ENCODE measurements at regions not wholly inside any gene's neighbourhood (a gene's known extent, or its start where the extent isn't known, plus 50 kb on each side); places are given as distances from the start of the nearest gene placed in this dataset.
A peak's percentile ranks its signal among the peaks of the same experiment; 100 is the strongest.

- no peak overlapping the region for H3K9ac ChIP-seq (ENCODE audit: low read length)
These were observed 142.9 kb upstream of the NUDT7 start for GRCh38 chr16:77579351-77579891.

GRCh38 chr16:77581706-77582105 lies 140.6 kb upstream of the NUDT7 start:
- H3K9ac ChIP-seq (ENCODE audit: low read length): no peak overlapping the region
- no peak overlapping the region for H3K4me3 ChIP-seq (ENCODE audit: low read length)
- no peak for DNase-seq (ENCODE audit: low read depth)
- H3K9me3 ChIP-seq (ENCODE audit: control insufficient read depth, low read length): peaks cover 6% of the 10 kb centered on the region
- peaks cover 4% of the 10 kb centered on the region for H3K27me3 ChIP-seq (replicated peaks; ENCODE audit: control insufficient read depth, insufficient read depth, low read length)
- no peaks in the 10 kb centered on the region for H3K4me1 ChIP-seq (ENCODE audit: control insufficient read depth, insufficient read depth, low read length)
- no peaks in the 10 kb centered on the region for H3K36me3 ChIP-seq (ENCODE audit: control insufficient read depth, insufficient read depth, low read length, severe bottlenecking)

More at GRCh38 chr16:77579351-77579891, 142.9 kb upstream of the NUDT7 start:
- H3K36me3 ChIP-seq (ENCODE audit: control insufficient read depth, insufficient read depth, low read length, severe bottlenecking): no peaks in the 10 kb centered on the region
- peaks cover 7% of the 10 kb centered on the region for H3K9me3 ChIP-seq (ENCODE audit: control insufficient read depth, low read length)
- peaks cover 14% of the 10 kb centered on the region for H3K4me1 ChIP-seq (ENCODE audit: control insufficient read depth, insufficient read depth, low read length)
- H3K27me3 ChIP-seq (replicated peaks; ENCODE audit: control insufficient read depth, insufficient read depth, low read length): peaks cover 4% of the 10 kb centered on the region
- H3K4me3 ChIP-seq (ENCODE audit: low read length): no peak overlapping the region
- DNase-seq (ENCODE audit: low read depth): no peak

- H3K9ac ChIP-seq (ENCODE audit: low read length): no peak overlapping the region
- no peaks in the 10 kb centered on the region for H3K4me1 ChIP-seq (ENCODE audit: control insufficient read depth, insufficient read depth, low read length)
- peaks cover 8% of the 10 kb centered on the region for H3K27me3 ChIP-seq (replicated peaks; ENCODE audit: control insufficient read depth, insufficient read depth, low read length)
- peak; percentile 82 for DNase-seq (ENCODE audit: low read depth)
- H3K4me3 ChIP-seq (ENCODE audit: low read length): no peak overlapping the region
- no peaks in the 10 kb centered on the region for H3K9me3 ChIP-seq (ENCODE audit: control insufficient read depth, low read length)
- H3K36me3 ChIP-seq (ENCODE audit: control insufficient read depth, insufficient read depth, low read length, severe bottlenecking): no peaks in the 10 kb centered on the region
These were observed 138.0 kb upstream of the NUDT7 start for GRCh38 chr16:77584205-77584859.

GRCh38 chr16:77585379-77586251 lies 136.7 kb upstream of the NUDT7 start:
- Histone ChIP-seq H3K36me3 (ENCODE audit: control insufficient read depth, insufficient read depth, low read length, severe bottlenecking) (no peaks in the 10 kb centered on the region), H3K27me3 (replicated peaks; ENCODE audit: control insufficient read depth, insufficient read depth, low read length) (peaks cover 8% of the 10 kb centered on the region), H3K4me3 (ENCODE audit: low read length) (no peak overlapping the region), H3K9me3 (ENCODE audit: control insufficient read depth, low read length) (no peaks in the 10 kb centered on the region), H3K4me1 (ENCODE audit: control insufficient read depth, insufficient read depth, low read length) (no peaks in the 10 kb centered on the region), H3K9ac (ENCODE audit: low read length) (no peak overlapping the region)
- DNase-seq (ENCODE audit: low read depth): no peak

- Histone ChIP-seq H3K9me3 (ENCODE audit: control insufficient read depth, low read length) (no peaks in the 10 kb centered on the region), H3K9ac (ENCODE audit: low read length) (no peak overlapping the region), H3K27me3 (replicated peaks; ENCODE audit: control insufficient read depth, insufficient read depth, low read length) (peaks cover 4% of the 10 kb centered on the region), H3K4me3 (ENCODE audit: low read length) (no peak overlapping the region), H3K4me1 (ENCODE audit: control insufficient read depth, insufficient read depth, low read length) (no peaks in the 10 kb centered on the region), H3K36me3 (ENCODE audit: control insufficient read depth, insufficient read depth, low read length, severe bottlenecking) (no peaks in the 10 kb centered on the region)
- no peak for DNase-seq (ENCODE audit: low read depth)
These were observed 133.9 kb upstream of the NUDT7 start for GRCh38 chr16:77588389-77588788.

- no peak overlapping the region for H3K4me3 ChIP-seq (ENCODE audit: low read length)
- H3K9me3 ChIP-seq (ENCODE audit: control insufficient read depth, low read length): no peaks in the 10 kb centered on the region
- H3K4me1 ChIP-seq (ENCODE audit: control insufficient read depth, insufficient read depth, low read length): no peaks in the 10 kb centered on the region
- DNase-seq (ENCODE audit: low read depth): no peak
- H3K27me3 ChIP-seq (replicated peaks; ENCODE audit: control insufficient read depth, insufficient read depth, low read length): peaks cover 4% of the 10 kb centered on the region
- no peaks in the 10 kb centered on the region for H3K36me3 ChIP-seq (ENCODE audit: control insufficient read depth, insufficient read depth, low read length, severe bottlenecking)
- no peak overlapping the region for H3K9ac ChIP-seq (ENCODE audit: low read length)
These were observed 133.1 kb upstream of the NUDT7 start for GRCh38 chr16:77589071-77589765.

GRCh38 chr16:77590707-77591106 lies 131.6 kb upstream of the NUDT7 start:
- peaks cover 7% of the 10 kb centered on the region for H3K4me1 ChIP-seq (ENCODE audit: control insufficient read depth, insufficient read depth, low read length)
- DNase-seq (ENCODE audit: low read depth): no peak
- no peaks in the 10 kb centered on the region for H3K36me3 ChIP-seq (ENCODE audit: control insufficient read depth, insufficient read depth, low read length, severe bottlenecking)
- H3K27me3 ChIP-seq (replicated peaks; ENCODE audit: control insufficient read depth, insufficient read depth, low read length): peaks cover 4% of the 10 kb centered on the region
- H3K9me3 ChIP-seq (ENCODE audit: control insufficient read depth, low read length): no peaks in the 10 kb centered on the region
- H3K4me3 ChIP-seq (ENCODE audit: low read length): no peak overlapping the region
- no peak overlapping the region for H3K9ac ChIP-seq (ENCODE audit: low read length)

- H3K36me3 ChIP-seq (ENCODE audit: control insufficient read depth, insufficient read depth, low read length, severe bottlenecking): no peaks in the 10 kb centered on the region
- DNase-seq (ENCODE audit: low read depth): no peak
- H3K9ac ChIP-seq (ENCODE audit: low read length): no peak overlapping the region
- peaks cover 4% of the 10 kb centered on the region for H3K27me3 ChIP-seq (replicated peaks; ENCODE audit: control insufficient read depth, insufficient read depth, low read length)
- peaks cover 13% of the 10 kb centered on the region for H3K4me1 ChIP-seq (ENCODE audit: control insufficient read depth, insufficient read depth, low read length)
- H3K4me3 ChIP-seq (ENCODE audit: low read length): no peak overlapping the region
- no peaks in the 10 kb centered on the region for H3K9me3 ChIP-seq (ENCODE audit: control insufficient read depth, low read length)
These were observed 131.0 kb upstream of the NUDT7 start for GRCh38 chr16:77591347-77591746.

GRCh38 chr16:77592021-77592420 lies 130.3 kb upstream of the NUDT7 start:
- Histone ChIP-seq H3K27me3 (replicated peaks; ENCODE audit: control insufficient read depth, insufficient read depth, low read length) (peaks cover 4% of the 10 kb centered on the region), H3K4me3 (ENCODE audit: low read length) (no peak overlapping the region), H3K36me3 (ENCODE audit: control insufficient read depth, insufficient read depth, low read length, severe bottlenecking) (no peaks in the 10 kb centered on the region), H3K4me1 (ENCODE audit: control insufficient read depth, insufficient read depth, low read length) (peaks cover 17% of the 10 kb centered on the region), H3K9ac (ENCODE audit: low read length) (no peak overlapping the region), H3K9me3 (ENCODE audit: control insufficient read depth, low read length) (no peaks in the 10 kb centered on the region)
- no peak for DNase-seq (ENCODE audit: low read depth)

- no peak for DNase-seq (ENCODE audit: low read depth)
- Histone ChIP-seq H3K4me3 (ENCODE audit: low read length) (no peak overlapping the region), H3K27me3 (replicated peaks; ENCODE audit: control insufficient read depth, insufficient read depth, low read length) (no peaks in the 10 kb centered on the region), H3K9ac (ENCODE audit: low read length) (no peak overlapping the region), H3K4me1 (ENCODE audit: control insufficient read depth, insufficient read depth, low read length) (peaks cover 17% of the 10 kb centered on the region), H3K9me3 (ENCODE audit: control insufficient read depth, low read length) (no peaks in the 10 kb centered on the region), H3K36me3 (ENCODE audit: control insufficient read depth, insufficient read depth, low read length, severe bottlenecking) (no peaks in the 10 kb centered on the region)
These were observed 128.3 kb upstream of the NUDT7 start for GRCh38 chr16:77594057-77594456.

Measured in adipocyte (in vitro differentiated cells).